ENCODE measurements at regions not wholly inside any gene's neighbourhood (a gene's known extent, or its start where the extent isn't known, plus 50 kb on each side); places are given as distances from the start of the nearest gene placed in this dataset.

DNA sequence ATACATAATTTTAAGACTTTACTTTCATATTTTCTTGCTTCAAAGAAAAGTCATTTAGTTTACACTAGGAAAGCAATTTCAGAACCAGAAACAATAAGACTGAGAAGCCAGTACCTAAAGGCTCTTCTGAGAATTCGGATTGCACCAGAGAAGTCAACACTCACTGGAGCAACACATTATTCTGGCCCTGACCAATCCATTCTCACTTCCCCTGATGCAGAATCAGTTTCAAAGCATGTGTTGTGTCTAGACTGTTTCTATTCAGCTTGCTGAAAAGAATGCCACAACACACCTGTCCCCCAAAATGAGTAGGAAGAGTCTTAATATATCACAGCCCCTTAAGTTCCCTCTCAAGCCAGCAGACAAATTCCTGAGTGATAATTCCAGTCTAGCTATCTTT lies 1074.3 kb upstream of the TENM4 start:
- no peaks in the 10 kb centered on the region for H3K4me1 ChIP-seq (ENCODE audit: insufficient read depth)
- no peak for DNase-seq
- H3K36me3 ChIP-seq, result no peaks in the 10 kb centered on the region
- TF ChIP-seq EP300 (IDR thresholded peaks at IDR 0.05), result no peak
- no peak for TF ChIP-seq POLR2A (IDR thresholded peaks at IDR 0.05)
- TF ChIP-seq, protein P1, sequence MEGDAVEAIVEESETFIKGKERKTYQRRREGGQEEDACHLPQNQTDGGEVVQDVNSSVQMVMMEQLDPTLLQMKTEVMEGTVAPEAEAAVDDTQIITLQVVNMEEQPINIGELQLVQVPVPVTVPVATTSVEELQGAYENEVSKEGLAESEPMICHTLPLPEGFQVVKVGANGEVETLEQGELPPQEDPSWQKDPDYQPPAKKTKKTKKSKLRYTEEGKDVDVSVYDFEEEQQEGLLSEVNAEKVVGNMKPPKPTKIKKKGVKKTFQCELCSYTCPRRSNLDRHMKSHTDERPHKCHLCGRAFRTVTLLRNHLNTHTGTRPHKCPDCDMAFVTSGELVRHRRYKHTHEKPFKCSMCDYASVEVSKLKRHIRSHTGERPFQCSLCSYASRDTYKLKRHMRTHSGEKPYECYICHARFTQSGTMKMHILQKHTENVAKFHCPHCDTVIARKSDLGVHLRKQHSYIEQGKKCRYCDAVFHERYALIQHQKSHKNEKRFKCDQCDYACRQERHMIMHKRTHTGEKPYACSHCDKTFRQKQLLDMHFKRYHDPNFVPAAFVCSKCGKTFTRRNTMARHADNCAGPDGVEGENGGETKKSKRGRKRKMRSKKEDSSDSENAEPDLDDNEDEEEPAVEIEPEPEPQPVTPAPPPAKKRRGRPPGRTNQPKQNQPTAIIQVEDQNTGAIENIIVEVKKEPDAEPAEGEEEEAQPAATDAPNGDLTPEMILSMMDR (IDR thresholded peaks at IDR 0.05), result no peak
- H3K9me3 ChIP-seq, result no peaks in the 10 kb centered on the region
- no peak overlapping the region for H3K4me3 ChIP-seq
- no peaks in the 10 kb centered on the region for H3K27me3 ChIP-seq
- no peak overlapping the region for H3K27ac ChIP-seq
- intact Hi-C loops (cut with DNase I), result no loop called here
- WGBS, 3 donors, result 83 to 93% (median 91%) methylated on average over 1 of the region's 1 CpG

DNA sequence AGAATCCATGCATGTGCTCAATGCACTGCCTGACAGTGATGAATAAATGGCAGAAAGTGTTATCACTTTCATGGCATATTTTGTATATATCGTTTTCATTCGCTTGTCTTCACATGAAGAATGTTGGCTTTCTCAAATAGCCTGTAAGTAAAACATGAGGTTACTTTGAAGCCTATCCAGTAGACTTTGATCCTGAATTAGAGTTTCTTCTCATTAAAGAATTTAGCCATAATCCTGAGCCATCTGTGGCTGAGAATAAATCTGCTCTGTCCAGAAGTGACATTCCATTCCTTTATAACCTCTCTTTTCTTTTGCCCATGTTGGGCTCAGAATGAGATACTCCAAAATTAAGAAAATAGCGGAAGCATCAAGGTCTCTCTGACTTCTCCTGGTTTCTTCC lies 1071.7 kb upstream of the TENM4 start:
- H3K36me3 ChIP-seq, result no peaks in the 10 kb centered on the region
- no peaks in the 10 kb centered on the region for H3K9me3 ChIP-seq
- TF ChIP-seq EP300 (IDR thresholded peaks at IDR 0.05) (no peak), POLR2A (IDR thresholded peaks at IDR 0.05) (no peak)
- TF ChIP-seq, protein P1 (IDR thresholded peaks at IDR 0.05), result no peak
- no peaks in the 10 kb centered on the region for H3K27me3 ChIP-seq
- no peak for DNase-seq
- H3K4me1 ChIP-seq (ENCODE audit: insufficient read depth), result no peaks in the 10 kb centered on the region
- 77 to 79% (median 78%) methylated on average over 3 of the region's 3 CpGs for WGBS, 3 donors
- H3K4me3 ChIP-seq, result no peak overlapping the region
- intact Hi-C loops (cut with DNase I), result no loop called here
- H3K27ac ChIP-seq, result no peak overlapping the region

DNA sequence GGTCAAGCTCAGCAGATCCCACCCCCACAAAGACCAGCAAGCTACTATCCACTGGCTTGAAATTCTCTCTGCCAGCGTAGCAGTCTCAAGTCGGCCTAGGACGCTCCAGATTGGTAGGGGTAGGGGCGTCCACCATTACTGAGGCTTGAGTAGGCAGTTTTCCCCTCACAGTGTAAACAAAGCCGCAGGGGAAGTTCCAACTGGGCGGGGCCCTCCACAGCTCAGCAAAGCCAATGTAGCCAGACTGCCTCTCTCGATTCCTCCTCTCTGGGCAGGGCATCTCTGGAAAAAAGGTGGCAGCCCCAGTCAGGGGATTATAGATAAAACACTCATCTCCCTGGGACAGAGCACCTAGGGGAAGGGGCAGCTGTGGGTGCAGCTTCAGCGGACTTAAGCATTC lies 1064.9 kb upstream of the TENM4 start:
- 90 to 97% (median 94%) methylated on average over 8 of the region's 8 CpGs for WGBS, 3 donors
- DNase-seq, result no peak
- H3K4me3 ChIP-seq, result no peak overlapping the region
- intact Hi-C loops (cut with DNase I), result no loop called here
- H3K4me1 ChIP-seq (ENCODE audit: insufficient read depth), result no peaks in the 10 kb centered on the region
- H3K27ac ChIP-seq, result no peak overlapping the region
- H3K36me3 ChIP-seq, result no peaks in the 10 kb centered on the region
- no peak for TF ChIP-seq EP300 (IDR thresholded peaks at IDR 0.05)
- TF ChIP-seq, protein P1 (IDR thresholded peaks at IDR 0.05), result no peak
- TF ChIP-seq POLR2A (IDR thresholded peaks at IDR 0.05), result no peak
- no peaks in the 10 kb centered on the region for H3K27me3 ChIP-seq
- H3K9me3 ChIP-seq, result no peaks in the 10 kb centered on the region

DNA sequence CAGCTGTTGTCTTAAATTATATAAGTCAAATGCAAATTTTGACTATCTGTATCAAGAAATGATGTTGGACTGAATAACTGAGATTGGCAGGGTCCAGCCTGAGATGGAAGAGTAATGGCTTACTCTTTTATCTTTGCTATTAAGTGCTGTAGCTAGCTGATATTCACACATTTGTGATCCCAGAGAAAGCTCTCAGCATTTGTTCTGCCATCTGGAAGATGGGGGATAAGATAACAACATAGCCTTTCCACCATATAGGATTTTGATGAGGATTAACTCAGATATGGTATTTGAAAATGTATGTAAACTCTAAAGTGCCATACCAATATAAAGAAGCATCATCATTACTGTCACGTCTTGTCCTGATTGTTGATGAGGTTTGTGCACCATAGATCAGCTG lies 1063.2 kb upstream of the TENM4 start:
- Histone ChIP-seq H3K4me1 (ENCODE audit: insufficient read depth) (no peaks in the 10 kb centered on the region), H3K27me3 (no peaks in the 10 kb centered on the region), H3K36me3 (no peaks in the 10 kb centered on the region), H3K27ac (no peak overlapping the region), H3K4me3 (no peak overlapping the region), H3K9me3 (no peaks in the 10 kb centered on the region)
- no peak for DNase-seq
- TF ChIP-seq POLR2A (IDR thresholded peaks at IDR 0.05) (no peak), EP300 (IDR thresholded peaks at IDR 0.05) (no peak)
- TF ChIP-seq, protein P1 (IDR thresholded peaks at IDR 0.05), result no peak
- 8 to 23% (median 11%) methylated on average over 1 of the region's 1 CpG for WGBS, 3 donors
- intact Hi-C loops (cut with DNase I), result no loop called here

GRCh38 chr11:80502511-80502910 lies 1061.7 kb upstream of the TENM4 start:
- Histone ChIP-seq H3K36me3 (no peaks in the 10 kb centered on the region), H3K4me1 (ENCODE audit: insufficient read depth) (no peaks in the 10 kb centered on the region), H3K4me3 (no peak overlapping the region), H3K27ac (no peak overlapping the region), H3K27me3 (no peaks in the 10 kb centered on the region), H3K9me3 (no peaks in the 10 kb centered on the region)
- TF ChIP-seq, protein P1 (IDR thresholded peaks at IDR 0.05), result no peak
- no peak for TF ChIP-seq EP300 (IDR thresholded peaks at IDR 0.05)
- TF ChIP-seq POLR2A (IDR thresholded peaks at IDR 0.05), result no peak
- intact Hi-C loops (cut with DNase I), result no loop called here
- WGBS, 3 donors, result 61 to 72% (median 68%) methylated on average over 3 of the region's 3 CpGs
- no peak for DNase-seq
